ENCODE measurements at regions not wholly inside any gene's neighbourhood (a gene's known extent, or its start where the extent isn't known, plus 50 kb on each side); places are given as distances from the start of the nearest gene placed in this dataset.

- Histone ChIP-seq H3K27ac (ENCODE audit: control insufficient read depth, insufficient read depth, low read length) (no peak overlapping the region), H3K4me2 (ENCODE audit: control insufficient read depth, extremely low read depth, insufficient read depth, low read depth, low read length) (no peak overlapping the region), H3K9me3 (ENCODE audit: control insufficient read depth, low read depth, low read length) (no peaks in the 10 kb centered on the region), H3K9ac (ENCODE audit: control insufficient read depth, extremely low read depth, insufficient read depth, low read length) (no peak overlapping the region), H2AFZ (ENCODE audit: control insufficient read depth, low read length) (no peak overlapping the region), H3K79me2 (ENCODE audit: control insufficient read depth, insufficient read depth, low read length) (no peaks in the 10 kb centered on the region), H3K9me1 (ENCODE audit: control insufficient read depth, extremely low read depth, insufficient read depth, low read length) (no peaks in the 10 kb centered on the region), H3K27me3 (ENCODE audit: control insufficient read depth, extremely low read depth, insufficient read depth, low read length) (no peaks in the 10 kb centered on the region), H3K4me3 (ENCODE audit: control insufficient read depth in 2 of 3, extremely low read depth in 1 of 3, insufficient read depth in 2 of 3, low read depth in 1 of 3, low read length in 3 of 3) (no peak overlapping the region), H4K20me1 (ENCODE audit: control insufficient read depth, extremely low read depth, insufficient read depth, low read length) (no peaks in the 10 kb centered on the region), H3K36me3 (ENCODE audit: control insufficient read depth in 2 of 2, extremely low read depth in 1 of 2, insufficient read depth in 2 of 2, low read length in 2 of 2) (no peaks in the 10 kb centered on the region), H3K4me1 (ENCODE audit: control insufficient read depth, extremely low read depth, insufficient read depth, low read length) (no peaks in the 10 kb centered on the region)
- TF ChIP-seq, protein P1, sequence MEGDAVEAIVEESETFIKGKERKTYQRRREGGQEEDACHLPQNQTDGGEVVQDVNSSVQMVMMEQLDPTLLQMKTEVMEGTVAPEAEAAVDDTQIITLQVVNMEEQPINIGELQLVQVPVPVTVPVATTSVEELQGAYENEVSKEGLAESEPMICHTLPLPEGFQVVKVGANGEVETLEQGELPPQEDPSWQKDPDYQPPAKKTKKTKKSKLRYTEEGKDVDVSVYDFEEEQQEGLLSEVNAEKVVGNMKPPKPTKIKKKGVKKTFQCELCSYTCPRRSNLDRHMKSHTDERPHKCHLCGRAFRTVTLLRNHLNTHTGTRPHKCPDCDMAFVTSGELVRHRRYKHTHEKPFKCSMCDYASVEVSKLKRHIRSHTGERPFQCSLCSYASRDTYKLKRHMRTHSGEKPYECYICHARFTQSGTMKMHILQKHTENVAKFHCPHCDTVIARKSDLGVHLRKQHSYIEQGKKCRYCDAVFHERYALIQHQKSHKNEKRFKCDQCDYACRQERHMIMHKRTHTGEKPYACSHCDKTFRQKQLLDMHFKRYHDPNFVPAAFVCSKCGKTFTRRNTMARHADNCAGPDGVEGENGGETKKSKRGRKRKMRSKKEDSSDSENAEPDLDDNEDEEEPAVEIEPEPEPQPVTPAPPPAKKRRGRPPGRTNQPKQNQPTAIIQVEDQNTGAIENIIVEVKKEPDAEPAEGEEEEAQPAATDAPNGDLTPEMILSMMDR (optimal IDR thresholded peaks at IDR 0.05 in 1 of 3, IDR thresholded peaks at IDR 0.05 in 1 of 3, conservative IDR thresholded peaks at IDR 0.05 in 1 of 3; ENCODE audit: extremely low read depth in 1 of 3, insufficient read depth in 2 of 3, low read length in 3 of 3) = no peak
- no peak for TF ChIP-seq EZH2 (IDR thresholded peaks at IDR 0.05; ENCODE audit: low read length)
- DNase-seq (ENCODE audit: low read depth, low spot score) = no peak
- dilution Hi-C loops (cut with MboI; ENCODE audit: extremely low pct_ligation_motif_present, low sequenced_read_pairs) = no loop called here
- no peak for FAIRE-seq
These were observed 677.6 kb downstream of the SOCS6 start for GRCh38 chr18:70966419-70966818.

DNA sequence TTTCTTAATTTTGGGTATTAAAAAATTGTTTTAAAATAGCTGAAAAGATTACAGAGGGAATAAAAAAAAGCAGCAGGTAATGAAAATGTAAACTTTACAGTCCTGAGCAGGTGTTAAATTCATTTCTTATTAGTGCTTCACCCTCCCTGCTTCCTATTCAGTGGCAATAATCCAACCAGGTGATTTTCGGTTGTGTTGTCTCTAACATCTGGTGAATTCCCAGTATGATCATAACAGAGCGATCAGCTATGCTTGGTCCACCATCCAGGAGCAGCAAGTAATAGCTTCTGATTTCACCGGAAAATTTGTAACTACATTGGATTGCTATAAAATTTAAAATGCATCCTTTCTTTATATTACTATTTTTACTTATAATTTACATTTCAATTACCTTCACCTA lies 673.1 kb downstream of the SOCS6 start:
- Histone ChIP-seq H4K20me1 (ENCODE audit: control insufficient read depth, extremely low read depth, insufficient read depth, low read length) (no peaks in the 10 kb centered on the region), H2AFZ (ENCODE audit: control insufficient read depth, low read length) (no peak overlapping the region), H3K4me2 (ENCODE audit: control insufficient read depth, extremely low read depth, insufficient read depth, low read depth, low read length) (no peak overlapping the region), H3K27me3 (ENCODE audit: control insufficient read depth, extremely low read depth, insufficient read depth, low read length) (no peaks in the 10 kb centered on the region), H3K9ac (ENCODE audit: control insufficient read depth, extremely low read depth, insufficient read depth, low read length) (no peak overlapping the region), H3K27ac (ENCODE audit: control insufficient read depth, insufficient read depth, low read length) (no peak overlapping the region), H3K9me1 (ENCODE audit: control insufficient read depth, extremely low read depth, insufficient read depth, low read length) (no peaks in the 10 kb centered on the region), H3K9me3 (ENCODE audit: control insufficient read depth, low read depth, low read length) (no peaks in the 10 kb centered on the region), H3K36me3 (ENCODE audit: control insufficient read depth in 2 of 2, extremely low read depth in 1 of 2, insufficient read depth in 2 of 2, low read length in 2 of 2) (no peaks in the 10 kb centered on the region), H3K4me1 (ENCODE audit: control insufficient read depth, extremely low read depth, insufficient read depth, low read length) (no peaks in the 10 kb centered on the region), H3K4me3 (ENCODE audit: control insufficient read depth in 2 of 3, extremely low read depth in 1 of 3, insufficient read depth in 2 of 3, low read depth in 1 of 3, low read length in 3 of 3) (no peak overlapping the region), H3K79me2 (ENCODE audit: control insufficient read depth, insufficient read depth, low read length) (no peaks in the 10 kb centered on the region)
- DNase-seq (ENCODE audit: low read depth, low spot score) = no peak
- dilution Hi-C loops (cut with MboI; ENCODE audit: extremely low pct_ligation_motif_present, low sequenced_read_pairs) = no loop called here
- TF ChIP-seq EZH2 (IDR thresholded peaks at IDR 0.05; ENCODE audit: low read length) = no peak
- TF ChIP-seq, protein P1 (optimal IDR thresholded peaks at IDR 0.05 in 1 of 3, IDR thresholded peaks at IDR 0.05 in 1 of 3, conservative IDR thresholded peaks at IDR 0.05 in 1 of 3; ENCODE audit: extremely low read depth in 1 of 3, insufficient read depth in 2 of 3, low read length in 3 of 3) = no peak
- FAIRE-seq = no peak
